ENCODE measurements at regions not wholly inside any gene's neighbourhood (a gene's known extent, or its start where the extent isn't known, plus 50 kb on each side); places are given as distances from the start of the nearest gene placed in this dataset.

GRCh38 chr20:63070771-63071540, 64.2 kb upstream of the BHLHE23 start:
- intact Hi-C loops (cut with micrococcal nuclease): no loop called here
- Histone ChIP-seq H3F3A (ENCODE audit: low read length, unreplicated experiment) (no peaks in the 10 kb centered on the region), H3K4me1 (ENCODE audit: insufficient read depth, low read length) (no peaks in the 10 kb centered on the region; the same call in 1 of the 2 replicates), H3K27me3 (ENCODE audit: low read length) (peaks cover 16% of the 10 kb centered on the region), H3K9me3 (ENCODE audit: low read length) (no peaks in the 10 kb centered on the region), H3K79me2 (ENCODE audit: low read length) (no peaks in the 10 kb centered on the region), H3K27ac (ENCODE audit: low read length) (no peak overlapping the region), H4K20me1 (ENCODE audit: low read length) (no peaks in the 10 kb centered on the region), H3K36me3 (ENCODE audit: low read depth, low read length) (no peaks in the 10 kb centered on the region), H3K9ac (ENCODE audit: low read length) (no peak overlapping the region), H3K9me2 (replicated peaks; ENCODE audit: low read length) (no peaks in the 10 kb centered on the region), H3K4me3 (ENCODE audit: low read length) (no peak overlapping the region), H3K4me2 (ENCODE audit: low read length) (no peak overlapping the region), H2AFZ (ENCODE audit: low read length) (no peak overlapping the region)
- POLR2A ChIA-PET (ENCODE audit: unreplicated experiment): no interaction called here
- DNase-seq (no peak), ATAC-seq (no peak)
- no peak for TF ChIP-seq EZH2 (IDR thresholded peaks at IDR 0.05; ENCODE audit: low read length, unreplicated experiment)
- TF ChIP-seq EZH2phosphoT487 (IDR thresholded peaks at IDR 0.05; ENCODE audit: borderline replicate concordance, low read length): no peak
- TF ChIP-seq, protein P1, sequence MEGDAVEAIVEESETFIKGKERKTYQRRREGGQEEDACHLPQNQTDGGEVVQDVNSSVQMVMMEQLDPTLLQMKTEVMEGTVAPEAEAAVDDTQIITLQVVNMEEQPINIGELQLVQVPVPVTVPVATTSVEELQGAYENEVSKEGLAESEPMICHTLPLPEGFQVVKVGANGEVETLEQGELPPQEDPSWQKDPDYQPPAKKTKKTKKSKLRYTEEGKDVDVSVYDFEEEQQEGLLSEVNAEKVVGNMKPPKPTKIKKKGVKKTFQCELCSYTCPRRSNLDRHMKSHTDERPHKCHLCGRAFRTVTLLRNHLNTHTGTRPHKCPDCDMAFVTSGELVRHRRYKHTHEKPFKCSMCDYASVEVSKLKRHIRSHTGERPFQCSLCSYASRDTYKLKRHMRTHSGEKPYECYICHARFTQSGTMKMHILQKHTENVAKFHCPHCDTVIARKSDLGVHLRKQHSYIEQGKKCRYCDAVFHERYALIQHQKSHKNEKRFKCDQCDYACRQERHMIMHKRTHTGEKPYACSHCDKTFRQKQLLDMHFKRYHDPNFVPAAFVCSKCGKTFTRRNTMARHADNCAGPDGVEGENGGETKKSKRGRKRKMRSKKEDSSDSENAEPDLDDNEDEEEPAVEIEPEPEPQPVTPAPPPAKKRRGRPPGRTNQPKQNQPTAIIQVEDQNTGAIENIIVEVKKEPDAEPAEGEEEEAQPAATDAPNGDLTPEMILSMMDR (conservative IDR thresholded peaks at IDR 0.05; ENCODE audit: low read depth, low read length): no peak
- CTCF ChIA-PET: no interaction called here
- BruUV-seq (replicated peaks): no TSS peak

DNA sequence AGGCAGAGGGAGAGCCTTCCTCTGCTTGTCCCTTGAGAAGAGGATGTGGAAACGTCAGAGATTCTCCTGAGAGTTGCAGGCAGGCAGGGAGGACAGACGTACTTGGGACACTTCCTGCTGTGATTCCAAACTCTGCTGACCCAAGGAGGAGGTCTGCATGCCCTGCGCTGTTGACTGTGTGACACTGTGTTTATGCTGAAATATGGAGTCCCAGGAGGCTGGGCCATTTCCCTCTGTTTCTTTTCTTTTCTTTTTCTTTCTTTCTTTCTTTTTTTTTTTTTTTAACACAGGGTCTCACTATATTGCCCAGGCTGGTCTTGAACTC, 63.5 kb upstream of the BHLHE23 start:
- DNase-seq: no peak
- no TSS peak for BruUV-seq (replicated peaks)
- Histone ChIP-seq H3K79me2 (ENCODE audit: low read length) (no peaks in the 10 kb centered on the region), H4K20me1 (ENCODE audit: low read length) (no peaks in the 10 kb centered on the region), H3K36me3 (ENCODE audit: low read depth, low read length) (no peaks in the 10 kb centered on the region), H3K9me3 (ENCODE audit: low read length) (no peaks in the 10 kb centered on the region), H3K4me1 (ENCODE audit: insufficient read depth, low read length) (no peaks in the 10 kb centered on the region; the same call in 1 of the 2 replicates), H3K9ac (ENCODE audit: low read length) (no peak overlapping the region), H3K27me3 (ENCODE audit: low read length) (peaks cover 12% of the 10 kb centered on the region), H3K4me3 (ENCODE audit: low read length) (no peak overlapping the region), H2AFZ (ENCODE audit: low read length) (no peak overlapping the region), H3K27ac (ENCODE audit: low read length) (no peak overlapping the region), H3K4me2 (ENCODE audit: low read length) (no peak overlapping the region), H3F3A (ENCODE audit: low read length, unreplicated experiment) (no peaks in the 10 kb centered on the region), H3K9me2 (replicated peaks; ENCODE audit: low read length) (no peaks in the 10 kb centered on the region)
- intact Hi-C loops (cut with micrococcal nuclease): no loop called here
- TF ChIP-seq EZH2 (IDR thresholded peaks at IDR 0.05; ENCODE audit: low read length, unreplicated experiment) (no peak), EZH2phosphoT487 (IDR thresholded peaks at IDR 0.05; ENCODE audit: borderline replicate concordance, low read length) (no peak)
- TF ChIP-seq, protein P1 (conservative IDR thresholded peaks at IDR 0.05; ENCODE audit: low read depth, low read length): no peak
- POLR2A ChIA-PET (ENCODE audit: unreplicated experiment): no interaction called here
- CTCF ChIA-PET: no interaction called here
- no peak for ATAC-seq

GRCh38 chr20:63068711-63069367, 62.1 kb upstream of the BHLHE23 start:
- TF ChIP-seq, protein P1 (conservative IDR thresholded peaks at IDR 0.05; ENCODE audit: low read depth, low read length): no peak
- no peak for TF ChIP-seq EZH2 (IDR thresholded peaks at IDR 0.05; ENCODE audit: low read length, unreplicated experiment)
- TF ChIP-seq EZH2phosphoT487 (IDR thresholded peaks at IDR 0.05; ENCODE audit: borderline replicate concordance, low read length): no peak
- Histone ChIP-seq H3K27ac (ENCODE audit: low read length) (no peak overlapping the region), H3K9me2 (replicated peaks; ENCODE audit: low read length) (no peaks in the 10 kb centered on the region), H2AFZ (ENCODE audit: low read length) (no peak overlapping the region), H3K36me3 (ENCODE audit: low read depth, low read length) (no peaks in the 10 kb centered on the region), H4K20me1 (ENCODE audit: low read length) (no peaks in the 10 kb centered on the region), H3K27me3 (ENCODE audit: low read length) (peaks cover 10% of the 10 kb centered on the region), H3F3A (ENCODE audit: low read length, unreplicated experiment) (no peaks in the 10 kb centered on the region), H3K79me2 (ENCODE audit: low read length) (no peaks in the 10 kb centered on the region), H3K4me3 (ENCODE audit: low read length) (no peak overlapping the region), H3K9ac (ENCODE audit: low read length) (no peak overlapping the region), H3K9me3 (ENCODE audit: low read length) (no peaks in the 10 kb centered on the region), H3K4me2 (ENCODE audit: low read length) (no peak overlapping the region), H3K4me1 (ENCODE audit: insufficient read depth, low read length) (no peaks in the 10 kb centered on the region; the same call in 1 of the 2 replicates)
- BruUV-seq (replicated peaks): no TSS peak
- DNase-seq (no peak), ATAC-seq (no peak)
- intact Hi-C loops (cut with micrococcal nuclease): no loop called here
- ChIA-PET CTCF (no interaction called here), POLR2A (ENCODE audit: unreplicated experiment) (no interaction called here)

Measured in PC-3 (cell line).